ENCODE measurements at regions not wholly inside any gene's neighbourhood (a gene's known extent, or its start where the extent isn't known, plus 50 kb on each side); places are given as distances from the start of the nearest gene placed in this dataset.

GRCh38 chr5:68521776-68522175 is 306.2 kb downstream of the PIK3R1 start:
- TF ChIP-seq CTCF (IDR thresholded peaks at IDR 0.05) (no peak), POLR2A (IDR thresholded peaks at IDR 0.05) (no peak), EP300 (IDR thresholded peaks at IDR 0.05) (no peak), POLR2AphosphoS5 (IDR thresholded peaks at IDR 0.05) (no peak)

Data from upper lobe of left lung (tissue), 4 donors.